DOHH2 (cell line): ENCODE measurements at regions not wholly inside any gene's neighbourhood (a gene's known extent, or its start where the extent isn't known, plus 50 kb on each side); places are given as distances from the start of the nearest gene placed in this dataset.

ENCODE experiments used
- EZH2phosphoT487 ChIP-seq: fragments of 200-600 bp; sonication (generic); IDR thresholded peaks from 2 replicates; pipeline ENCODE4 v1.6.1; 2017; ENCODE audit warnings: borderline replicate concordance, mild to moderate bottlenecking, antibody characterized with exemption, low read length, moderate library complexity, mixed read lengths
- TF ChIP-seq, protein P1 (sequence below): fragments of 200-600 bp; sonication (generic); IDR thresholded peaks from one replicate; pipeline ENCODE4 v1.5.1; 2014; ENCODE audit warnings: antibody characterized with exemption, mild to moderate bottlenecking, low read depth, low read length; ENCODE audit not compliant: poor library complexity, severe bottlenecking

GRCh38 chr6:156282087-156282486 is 495.1 kb upstream of the ARID1B start:
- TF ChIP-seq, protein P1, sequence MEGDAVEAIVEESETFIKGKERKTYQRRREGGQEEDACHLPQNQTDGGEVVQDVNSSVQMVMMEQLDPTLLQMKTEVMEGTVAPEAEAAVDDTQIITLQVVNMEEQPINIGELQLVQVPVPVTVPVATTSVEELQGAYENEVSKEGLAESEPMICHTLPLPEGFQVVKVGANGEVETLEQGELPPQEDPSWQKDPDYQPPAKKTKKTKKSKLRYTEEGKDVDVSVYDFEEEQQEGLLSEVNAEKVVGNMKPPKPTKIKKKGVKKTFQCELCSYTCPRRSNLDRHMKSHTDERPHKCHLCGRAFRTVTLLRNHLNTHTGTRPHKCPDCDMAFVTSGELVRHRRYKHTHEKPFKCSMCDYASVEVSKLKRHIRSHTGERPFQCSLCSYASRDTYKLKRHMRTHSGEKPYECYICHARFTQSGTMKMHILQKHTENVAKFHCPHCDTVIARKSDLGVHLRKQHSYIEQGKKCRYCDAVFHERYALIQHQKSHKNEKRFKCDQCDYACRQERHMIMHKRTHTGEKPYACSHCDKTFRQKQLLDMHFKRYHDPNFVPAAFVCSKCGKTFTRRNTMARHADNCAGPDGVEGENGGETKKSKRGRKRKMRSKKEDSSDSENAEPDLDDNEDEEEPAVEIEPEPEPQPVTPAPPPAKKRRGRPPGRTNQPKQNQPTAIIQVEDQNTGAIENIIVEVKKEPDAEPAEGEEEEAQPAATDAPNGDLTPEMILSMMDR: no peak
- TF ChIP-seq EZH2phosphoT487: no peak
